ENCODE measurements at regions not wholly inside any gene's neighbourhood (a gene's known extent, or its start where the extent isn't known, plus 50 kb on each side); places are given as distances from the start of the nearest gene placed in this dataset.

GRCh38 chr6:90369024-90369519, 72.4 kb upstream of the BACH2 start:
- TF ChIP-seq REST (IDR thresholded peaks at IDR 0.05; ENCODE audit: insufficient replicate concordance, low read depth) (no peak), CTCF (IDR thresholded peaks at IDR 0.05; ENCODE audit: insufficient read depth, low read length) (no peak), SPI1 (IDR thresholded peaks at IDR 0.05; ENCODE audit: borderline replicate concordance, low read depth) (no peak)
